Spleen (tissue), 7 donors: ENCODE measurements at regions not wholly inside any gene's neighbourhood (a gene's known extent, or its start where the extent isn't known, plus 50 kb on each side); places are given as distances from the start of the nearest gene placed in this dataset.

Experiments used
- CTCF ChIP-seq, 11 experiments: fragments of 200-600 bp in 7 of 11; fragments of 450-650 bp in 4 of 11; sonication (generic) in 4 of 11; IDR thresholded peaks in 8 of 11; conservative IDR thresholded peaks in 3 of 11; 1 replicate in 7 of 11; 2 replicates in 4 of 11; pipeline versions ENCODE4 v1.4.0 to v1.8.0; 2016 to 2021; ENCODE audit warnings: antibody characterized with exemption in 11 of 11, inconsistent platforms in 4 of 11, mild to moderate bottlenecking in 1 of 11
- POLR2A ChIP-seq, 3 donors: fragments of 450-650 bp; IDR thresholded peaks; one replicate each; pipeline ENCODE4 v1.5.1; 2017; ENCODE audit warnings: antibody characterized with exemption in 3 of 3, mild to moderate bottlenecking in 1 of 3
- POLR2AphosphoS5 ChIP-seq, 3 donors: sonication (generic); formaldehyde crosslinking; IDR thresholded peaks; one replicate each; pipeline ENCODE4 v1.5.1; 2017; ENCODE audit warnings: antibody characterized with exemption in 3 of 3
- donor health status: DM: no; HTN: no; CAD: no; lungs with moderate emphysema.
- donor health status: DM: no; HTN: no; CAD: no.
- donor health status: DM: no; HTN: no; CAD: no.

- TF ChIP-seq CTCF (IDR thresholded peaks at IDR 0.05 in 8 of 11, conservative IDR thresholded peaks at IDR 0.05 in 3 of 11) (no peak), POLR2A (IDR thresholded peaks at IDR 0.05) (no peak), POLR2AphosphoS5 (IDR thresholded peaks at IDR 0.05) (no peak)
Observed at GRCh38 chr4:173717581-173717980, 187.6 kb upstream of the HAND2 start.
